GM21529 (cell line): ENCODE measurements at regions not wholly inside any gene's neighbourhood (a gene's known extent, or its start where the extent isn't known, plus 50 kb on each side); places are given as distances from the start of the nearest gene placed in this dataset.
"Not testable (repeated sequence)": the region's sequence is repeated elsewhere in the genome, so short reads cannot be mapped to it uniquely, and the experiment has no call there.

Experiments
- ATAC-seq: cut with Tn5 transposase; IDR thresholded peaks from one replicate; pipeline ENCODE4 v1.9.1; 2021; ENCODE audit not compliant: unreplicated experiment

DNA sequence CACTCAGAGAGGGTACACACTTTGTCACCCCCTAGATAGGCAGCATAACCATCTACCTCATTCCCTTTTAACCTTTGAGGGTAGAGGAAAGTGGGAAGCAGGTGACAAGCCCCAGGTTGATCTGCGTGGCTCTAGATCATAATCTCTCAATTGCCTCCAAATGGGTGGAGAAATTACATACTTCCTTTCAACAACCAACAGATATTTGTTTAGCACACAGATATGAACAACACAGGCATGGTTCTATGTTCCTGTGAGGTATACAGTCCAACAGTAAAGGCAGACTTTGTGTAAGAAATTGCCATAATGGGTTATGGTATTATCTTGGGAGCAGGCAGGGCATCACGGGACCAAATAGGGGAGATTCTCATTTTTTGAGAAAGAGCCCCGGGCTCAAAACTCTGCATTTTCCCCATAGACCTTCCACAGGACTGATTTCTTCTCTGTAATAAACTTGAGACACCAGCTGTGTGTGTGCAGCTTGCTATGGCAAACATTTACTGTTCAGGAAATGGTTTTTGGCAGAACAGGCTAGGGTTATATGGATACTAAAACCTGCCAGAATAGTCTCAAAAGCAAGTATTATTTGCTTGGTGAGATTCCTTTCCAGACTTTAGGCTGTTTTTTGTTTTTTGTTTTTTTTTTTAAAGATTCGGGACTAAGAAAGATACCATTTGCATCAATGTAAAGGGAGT lies 126.2 kb downstream of the CD164 start:
- no peak for ATAC-seq

DNA sequence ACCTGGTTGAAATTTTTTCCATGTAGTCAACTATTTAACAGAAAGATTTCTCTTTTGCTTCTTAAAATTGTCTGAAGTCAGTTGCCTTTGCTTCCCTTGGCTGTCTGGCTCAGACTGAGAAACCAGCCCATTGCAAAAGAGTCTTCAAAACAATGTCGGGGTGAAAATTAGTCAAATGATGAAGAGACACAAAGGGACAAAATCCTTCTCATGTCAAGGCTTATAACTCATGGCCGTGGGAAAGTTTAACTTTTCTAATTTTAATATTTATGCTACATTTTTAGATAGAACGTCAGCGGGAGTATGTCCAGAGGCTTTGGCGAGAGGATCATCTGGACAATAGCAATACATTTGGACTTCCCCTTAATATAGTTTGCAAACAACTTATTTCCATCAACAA lies 127.2 kb downstream of the CD164 start:
- no peak for ATAC-seq

DNA sequence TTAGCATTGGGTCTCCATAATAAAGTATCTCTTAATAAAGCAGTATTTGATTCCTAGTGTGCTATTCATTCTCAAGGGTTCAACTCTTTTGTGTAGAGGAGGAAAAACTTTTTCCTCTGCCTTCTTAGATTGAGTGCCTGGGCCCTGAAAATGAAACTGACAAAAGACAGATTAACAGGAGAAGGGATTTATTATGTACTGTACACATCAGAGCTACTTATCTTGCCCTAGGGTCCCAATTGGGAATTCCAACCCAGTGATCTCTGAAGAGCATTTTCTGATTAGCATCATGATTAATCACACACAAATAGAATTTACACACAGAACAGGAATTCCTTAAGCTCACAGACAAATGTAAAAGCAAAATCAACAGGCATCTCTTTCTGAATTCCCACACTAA lies 128.9 kb downstream of the CD164 start:
- no peak for ATAC-seq

DNA sequence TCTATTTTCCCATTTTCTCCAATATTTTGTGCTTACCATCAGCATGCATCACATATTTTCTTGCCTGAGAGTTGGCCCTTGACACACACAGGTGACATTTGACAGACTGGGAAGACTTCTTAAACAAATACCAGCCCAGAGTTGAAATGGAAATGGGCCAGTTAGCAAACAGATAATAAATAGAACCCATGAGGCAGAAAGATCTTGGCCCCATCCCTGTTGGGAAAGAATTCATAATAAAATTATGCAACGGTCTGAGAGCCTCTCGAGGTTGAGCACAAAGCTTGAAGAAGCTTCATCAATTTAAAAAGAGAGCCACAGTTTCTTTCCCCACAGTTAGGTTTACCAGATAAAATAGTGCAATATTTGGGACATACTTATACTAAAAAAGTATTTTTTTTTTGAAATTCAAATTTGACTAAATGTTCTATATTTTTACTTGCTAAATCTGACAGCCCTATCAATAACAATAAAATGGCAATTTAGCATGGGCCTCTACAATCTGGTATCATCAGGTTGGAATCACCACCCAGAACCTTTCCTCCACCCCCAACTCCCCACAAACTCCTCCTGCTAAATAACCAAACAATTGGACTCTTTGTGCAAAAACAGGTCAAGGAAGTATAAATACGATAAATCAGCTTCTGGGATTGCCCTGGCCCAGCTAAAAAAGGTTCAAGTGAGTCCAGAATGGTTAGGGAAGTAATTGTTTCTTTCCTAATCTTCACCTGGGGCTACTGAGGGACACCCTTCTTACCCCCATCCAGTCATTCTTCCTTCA lies 129.8 kb downstream of the CD164 start:
- ATAC-seq = no peak

DNA sequence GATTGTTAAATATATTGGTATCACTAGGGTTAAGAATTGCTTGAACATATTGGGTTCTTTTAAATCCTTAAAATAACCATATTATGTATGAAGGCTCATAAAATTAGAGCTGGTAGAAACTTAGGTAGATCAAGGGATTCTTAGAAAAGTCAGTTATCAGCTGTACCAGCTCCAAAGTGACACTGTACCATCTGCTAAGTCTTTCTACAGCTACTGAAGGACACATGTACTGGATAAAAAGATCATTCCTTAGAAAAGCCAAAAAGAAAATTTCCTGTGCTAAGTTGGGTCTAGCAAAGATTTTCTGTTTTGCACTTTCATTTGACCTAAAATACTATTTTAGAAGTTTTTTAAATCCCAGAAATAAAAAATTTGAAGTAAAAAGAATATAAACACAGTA lies 130.4 kb downstream of the CD164 start:
- no peak for ATAC-seq

DNA sequence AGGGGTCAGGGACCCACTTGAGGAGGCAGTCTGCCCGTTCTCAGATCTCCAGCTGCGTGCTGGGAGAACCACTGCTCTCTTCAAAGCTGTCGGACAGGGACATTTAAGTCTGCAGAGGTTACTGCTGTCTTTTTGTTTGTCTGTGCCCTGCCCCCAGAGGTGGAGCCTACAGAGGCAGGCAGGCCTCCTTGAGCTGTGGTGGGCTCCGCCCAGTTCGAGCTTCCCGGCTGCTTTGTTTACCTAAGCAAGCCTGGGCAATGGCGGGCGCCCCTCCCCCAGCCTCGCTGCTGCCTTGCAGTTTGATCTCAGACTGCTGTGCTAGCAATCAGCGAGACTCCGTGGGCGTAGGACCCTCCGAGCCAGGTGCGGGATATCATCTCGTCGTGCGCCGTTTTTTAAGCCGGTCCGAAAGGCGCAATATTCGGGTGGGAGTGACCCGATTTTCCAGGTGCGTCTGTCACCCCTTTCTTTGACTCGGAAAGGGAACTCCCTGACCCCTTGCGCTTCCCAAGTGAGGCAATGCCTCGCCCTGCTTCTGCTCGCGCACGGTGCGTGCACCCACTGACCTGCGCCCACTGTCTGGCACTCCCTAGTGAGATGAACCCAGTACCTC lies 131.6 kb downstream of the CD164 start:
- ATAC-seq = not testable (repeated sequence)

DNA sequence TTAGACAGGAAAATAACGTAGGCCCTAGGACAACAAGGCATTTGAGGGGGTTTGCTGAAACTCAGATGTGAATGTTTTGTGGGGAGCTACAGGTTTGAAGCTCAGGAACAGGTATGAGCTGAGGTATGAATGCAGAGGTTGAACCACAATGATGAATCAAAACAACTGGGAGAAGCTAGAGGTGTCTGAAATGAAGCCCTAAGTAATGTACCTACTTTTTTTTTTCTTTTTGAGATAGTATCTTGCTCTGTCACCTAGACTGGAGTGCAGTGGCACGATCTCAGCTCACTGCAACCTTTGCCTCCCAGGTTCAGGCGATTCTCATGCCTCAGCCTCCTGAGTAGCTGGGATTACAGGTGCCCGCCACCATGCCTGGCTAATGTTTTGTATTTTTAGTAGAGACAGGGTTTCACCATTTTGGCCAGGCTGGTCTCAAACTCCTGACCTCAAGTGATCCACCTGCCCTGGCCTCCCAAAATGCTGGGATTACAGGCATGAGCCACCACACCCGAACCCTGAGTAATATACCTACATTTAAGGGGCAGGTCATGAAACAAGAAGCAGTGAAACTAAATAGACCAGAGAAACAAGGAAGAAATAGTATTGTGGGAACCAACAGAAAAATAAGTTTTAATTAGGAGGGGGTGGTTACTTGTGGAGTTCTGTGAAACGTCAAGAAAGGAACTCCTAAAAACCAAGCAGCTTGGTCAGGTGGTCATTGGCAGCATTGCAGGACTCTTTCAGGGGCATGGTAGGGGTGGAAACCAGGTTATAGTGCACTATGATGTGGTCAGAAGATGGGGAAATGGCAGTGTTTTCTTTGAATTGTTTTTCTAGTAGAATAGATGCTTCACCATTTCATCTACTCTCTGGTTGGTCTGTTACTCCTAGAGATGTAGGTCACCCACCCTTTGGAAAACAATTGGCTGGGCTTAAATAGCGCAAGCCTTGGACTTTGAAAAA lies 138.1 kb downstream of the CD164 start:
- ATAC-seq = no peak

DNA sequence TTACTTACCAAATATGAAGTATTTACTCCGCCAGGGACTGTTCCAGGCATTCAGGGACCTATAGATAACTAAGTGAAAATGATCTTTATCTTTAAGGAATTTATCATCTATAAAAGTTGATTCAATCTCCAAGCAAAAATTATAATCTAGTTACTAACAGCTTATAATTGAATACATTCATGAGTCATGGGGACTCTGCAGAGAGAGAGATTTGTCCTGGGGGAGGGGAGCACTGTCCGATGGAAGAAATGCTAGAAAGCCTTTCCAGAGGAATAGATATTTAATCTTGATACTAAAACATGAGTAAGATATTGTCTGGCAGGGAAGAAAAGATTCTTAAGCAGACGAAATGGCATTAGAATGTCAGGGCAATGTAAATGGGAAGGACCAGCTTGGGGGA lies 139.3 kb downstream of the CD164 start:
- no peak for ATAC-seq

DNA sequence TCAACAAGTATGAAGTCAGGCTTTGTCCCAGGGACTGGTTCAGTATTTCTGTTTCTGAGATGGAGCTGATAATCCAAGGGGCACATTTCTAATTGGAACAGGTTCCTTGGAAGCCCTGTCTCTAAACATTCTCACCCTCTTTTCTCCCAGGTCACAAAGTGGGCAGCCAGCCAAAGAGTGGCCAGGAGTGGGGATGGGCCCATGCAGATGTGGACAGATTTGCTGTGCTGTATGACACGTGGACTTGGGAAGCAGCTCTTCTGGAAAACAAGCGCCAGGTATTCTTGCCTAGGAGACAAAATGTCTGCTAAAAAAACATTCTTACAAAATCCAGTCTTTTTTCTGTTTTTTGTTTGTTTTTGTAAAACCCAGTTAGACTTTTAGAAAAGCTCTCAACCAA lies 140.2 kb downstream of the CD164 start:
- ATAC-seq = no peak

DNA sequence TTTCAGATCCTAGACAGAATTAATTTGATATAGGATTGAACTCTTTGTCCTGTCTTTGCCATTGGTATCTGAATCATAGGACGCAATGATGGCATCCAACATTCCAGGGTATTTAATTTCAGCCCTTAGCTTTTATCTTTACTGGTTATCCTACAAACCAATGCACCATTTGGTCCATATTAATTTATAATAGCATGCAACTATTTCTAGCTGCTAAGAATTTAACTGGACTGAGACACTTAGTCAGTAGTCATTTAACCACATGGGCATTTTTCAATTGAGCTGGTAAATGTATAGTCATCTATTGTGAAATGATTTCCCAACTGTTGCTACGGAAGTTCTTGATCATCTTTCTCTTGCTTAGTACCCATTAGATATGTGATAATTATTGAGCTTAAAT lies 141.1 kb downstream of the CD164 start:
- no peak for ATAC-seq

DNA sequence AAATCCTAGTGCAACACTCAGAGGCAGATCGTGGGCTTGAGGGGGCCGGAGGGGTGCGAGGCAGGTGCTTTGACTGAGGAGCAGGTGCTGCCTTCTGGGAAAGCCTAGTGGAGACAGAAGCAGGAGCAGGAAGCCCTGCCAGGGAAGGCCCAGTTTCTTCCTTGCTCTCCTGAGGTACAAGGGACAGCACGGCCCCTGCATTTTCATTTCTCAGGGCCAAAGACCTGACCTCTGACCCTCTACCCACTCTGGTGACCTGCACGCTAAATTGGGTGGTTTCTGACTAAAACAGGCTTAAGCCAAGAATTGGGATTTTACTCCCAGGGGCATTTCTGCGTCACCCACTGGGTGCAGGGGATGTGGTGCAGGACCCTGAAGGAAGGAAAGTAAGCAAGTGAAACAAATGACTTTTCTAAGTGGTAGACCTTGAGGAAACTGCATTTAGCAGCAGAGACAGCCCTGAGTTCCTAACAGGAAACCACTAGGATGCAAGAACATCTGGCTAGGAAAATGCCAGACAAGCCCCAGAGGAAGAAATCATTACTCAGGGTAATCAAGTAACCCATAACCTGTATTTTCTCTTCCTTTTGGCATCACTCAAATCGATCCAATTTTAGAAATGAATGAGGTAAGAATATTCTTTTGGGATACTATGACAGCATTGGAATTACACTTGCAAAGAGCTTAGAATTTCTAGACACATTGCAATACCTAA lies 141.7 kb downstream of the CD164 start:
- no peak for ATAC-seq

DNA sequence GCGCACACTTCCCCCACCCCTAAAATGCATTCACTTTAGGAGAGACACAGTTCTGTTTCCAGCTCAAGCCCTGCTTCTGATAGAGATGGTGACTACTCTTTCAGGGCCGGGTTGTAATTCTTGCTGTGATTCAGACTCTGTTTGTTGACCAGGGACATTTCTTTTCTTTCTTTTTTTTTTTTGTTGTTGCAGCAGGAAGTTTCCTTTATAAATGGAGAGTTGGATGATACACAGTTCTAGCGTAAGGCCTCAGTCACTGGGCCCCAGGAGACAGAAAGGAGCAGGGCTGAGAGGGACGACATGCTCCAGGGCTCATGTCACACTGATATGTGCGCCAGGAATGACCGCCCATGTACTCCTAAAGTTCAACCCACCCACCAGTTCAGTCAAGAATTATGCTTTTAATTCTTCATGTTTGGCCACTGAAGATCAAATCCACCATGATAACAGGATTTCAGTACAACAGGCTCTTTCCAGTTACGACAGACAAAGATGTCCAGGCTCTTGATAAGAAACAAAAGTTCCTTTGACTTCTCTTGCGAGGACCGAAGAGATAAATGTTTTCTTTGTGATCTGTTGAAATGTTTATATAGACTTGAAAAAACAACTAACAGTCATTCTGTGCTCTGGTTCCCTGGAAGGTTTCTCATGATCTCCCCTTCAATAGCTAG lies 142.5 kb downstream of the CD164 start:
- no peak for ATAC-seq

DNA sequence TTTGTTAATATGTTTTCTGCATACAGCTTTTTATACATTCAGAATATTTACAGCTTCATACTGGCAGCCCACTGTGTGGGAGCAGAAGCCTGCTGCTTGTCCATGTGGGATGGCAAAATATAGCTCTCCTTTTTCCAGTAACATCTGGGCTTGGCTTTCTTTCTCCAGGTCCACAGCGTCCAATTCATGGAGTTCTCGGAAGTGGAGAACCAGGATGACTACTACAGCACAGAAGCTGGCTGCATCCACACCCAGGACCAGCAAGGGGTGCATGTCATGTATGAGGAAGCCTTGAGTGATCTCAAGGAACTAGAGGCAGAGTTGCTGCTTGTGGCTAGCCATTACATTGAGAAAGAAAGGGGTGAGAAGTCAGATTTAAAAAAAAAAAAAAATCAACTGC lies 143.1 kb downstream of the CD164 start:
- no peak for ATAC-seq

DNA sequence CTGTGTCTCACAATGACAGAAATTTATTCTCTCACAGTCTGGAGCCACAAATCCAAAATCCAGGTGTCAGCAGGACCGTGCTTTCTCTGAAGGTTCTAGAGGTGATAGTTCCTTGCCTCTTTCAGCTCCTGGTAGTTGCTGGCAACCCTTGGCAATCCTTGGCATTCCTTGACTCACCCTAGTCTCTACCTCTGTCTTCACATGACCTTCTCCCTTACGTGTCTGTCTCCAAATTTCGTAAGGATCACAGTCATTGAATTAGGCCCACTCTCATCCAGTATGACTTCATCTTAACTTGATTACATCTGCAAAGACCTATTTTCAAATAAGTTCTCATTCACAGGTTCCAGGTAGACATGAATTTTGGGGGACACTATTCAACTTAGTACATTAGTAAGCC lies 143.1 kb downstream of the CEP57L1 start:
- ATAC-seq = no peak

DNA sequence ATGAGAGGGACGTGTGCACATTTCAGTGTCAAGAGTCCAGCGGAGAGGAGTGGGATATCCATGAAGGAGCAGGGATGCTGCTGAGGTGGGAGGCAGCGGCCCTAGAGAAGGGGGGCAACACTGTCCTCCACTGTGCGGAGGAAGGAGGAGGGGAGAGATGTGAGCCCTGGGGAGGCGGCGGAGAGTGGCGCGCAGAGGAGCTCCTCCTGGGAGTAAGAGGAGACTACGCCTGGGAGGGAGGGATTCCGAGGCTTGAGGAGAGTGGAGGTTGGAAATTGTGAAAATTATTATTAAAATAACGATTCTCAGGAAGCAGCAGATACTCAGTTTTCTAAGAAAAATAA lies 142.7 kb downstream of the CEP57L1 start:
- no peak for ATAC-seq

DNA sequence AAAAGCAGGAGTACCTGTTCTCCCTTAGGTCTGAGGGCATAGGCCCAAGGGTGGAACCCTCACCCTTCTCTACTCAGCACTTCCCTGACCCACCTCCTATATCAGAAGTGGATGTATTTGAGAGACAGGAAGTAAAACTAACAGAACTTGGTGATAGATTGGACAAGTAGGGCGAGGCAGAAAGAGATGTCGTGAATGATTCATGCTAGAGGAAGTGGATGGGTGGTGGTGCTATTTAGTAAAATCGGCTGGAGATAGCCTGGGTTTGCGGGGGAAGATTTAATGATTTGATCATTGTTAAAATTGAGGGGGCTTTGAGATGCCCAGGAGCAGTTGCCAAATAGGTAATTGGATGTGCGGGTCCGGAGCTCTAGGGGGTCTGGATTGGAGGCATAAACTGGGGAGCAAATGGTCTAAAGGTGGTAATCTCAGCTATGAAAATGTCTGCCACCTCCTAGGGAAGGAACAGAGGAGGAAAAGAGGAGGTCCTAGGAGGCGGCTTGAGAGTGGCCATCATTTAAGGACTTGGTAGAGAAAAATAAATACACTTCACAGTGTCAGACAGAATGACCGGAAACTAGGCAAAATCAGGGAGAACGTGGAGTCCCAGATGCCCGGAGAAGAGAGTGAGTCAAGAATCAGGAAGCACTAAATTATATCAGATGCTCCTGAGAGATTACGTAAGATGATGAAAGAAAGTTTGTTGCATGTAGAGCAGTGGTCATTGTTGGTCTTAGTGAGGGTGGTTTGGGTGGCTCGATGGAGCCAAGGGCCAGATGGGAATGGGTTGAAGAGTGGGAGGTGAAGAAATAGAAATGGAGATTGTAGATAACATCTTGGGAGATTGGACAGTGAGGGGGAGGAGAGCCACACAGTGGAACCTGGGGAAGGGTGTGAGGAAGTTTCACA lies 142.0 kb downstream of the CEP57L1 start:
- ATAC-seq = no peak

DNA sequence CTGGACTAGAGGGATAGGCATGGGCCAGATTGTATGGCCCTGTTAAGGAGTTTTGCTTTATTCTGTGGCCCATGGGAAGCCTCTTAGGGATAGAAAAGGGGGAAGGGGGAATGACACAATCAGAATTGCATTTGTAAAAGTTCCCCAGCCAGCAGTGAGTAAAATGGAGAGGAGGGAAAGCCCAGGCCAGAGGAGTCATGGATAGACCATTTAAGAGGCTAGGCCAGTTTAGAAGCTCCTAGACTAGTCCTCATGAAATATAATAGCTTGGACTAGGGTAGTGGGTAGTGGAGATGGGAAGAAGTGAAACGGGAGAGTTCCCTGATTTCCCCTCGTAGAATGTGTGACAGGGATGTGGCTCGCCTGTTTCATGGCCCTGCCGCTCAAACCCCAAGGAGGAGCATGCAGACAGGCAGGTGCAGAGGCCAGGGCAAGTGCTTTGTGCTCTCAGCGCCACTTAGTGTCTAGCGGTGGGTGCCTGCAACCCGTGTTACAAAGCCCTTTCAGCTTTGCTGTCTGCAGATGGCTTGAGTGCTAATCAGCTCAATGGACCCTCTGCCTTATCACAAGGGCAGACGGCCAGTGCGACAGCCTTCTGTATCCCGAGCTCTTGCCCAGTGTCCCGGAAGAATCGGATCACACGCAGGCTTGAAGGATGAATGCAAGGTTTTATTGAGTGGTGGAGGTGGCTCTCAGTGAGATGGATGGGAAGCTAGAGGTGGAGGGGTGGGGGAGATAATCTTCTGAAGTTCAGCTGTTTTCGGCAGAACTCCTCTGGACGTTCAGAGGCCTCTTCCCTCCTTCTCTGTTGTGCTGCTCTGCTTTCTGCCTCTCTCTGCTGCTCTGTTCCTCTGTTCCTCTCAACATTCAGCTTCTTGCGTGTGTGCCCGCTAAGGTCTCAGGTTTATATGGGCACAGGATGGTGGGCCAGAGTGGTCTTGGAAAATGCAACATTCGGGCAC lies 141.1 kb downstream of the CEP57L1 start:
- no peak for ATAC-seq

DNA sequence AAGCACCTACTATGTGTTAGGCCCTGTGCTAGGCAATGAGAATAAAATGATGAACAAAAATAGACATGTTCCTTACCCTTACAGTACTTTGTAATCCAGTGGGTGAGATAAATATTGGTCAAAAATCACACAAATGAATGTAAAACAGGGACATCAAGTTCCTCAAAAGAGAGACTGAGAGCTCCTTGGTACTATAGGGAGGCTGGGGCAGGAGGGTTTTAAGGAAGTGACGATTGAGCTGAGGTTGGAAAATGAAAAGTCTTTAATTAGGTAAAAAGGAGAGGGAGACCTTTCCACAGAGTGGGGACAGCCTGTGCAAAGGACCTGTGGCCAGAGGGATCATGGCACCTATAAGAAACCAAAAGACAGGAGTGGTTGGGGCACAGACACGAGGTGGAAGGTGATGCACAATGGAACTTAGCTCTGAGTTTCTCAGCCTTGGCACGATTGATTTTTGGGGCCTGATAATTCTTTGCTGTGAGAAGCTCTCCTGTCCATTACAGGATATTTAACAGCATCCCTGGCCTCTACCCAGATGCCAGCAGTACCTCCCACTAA lies 140.3 kb downstream of the CEP57L1 start:
- no peak for ATAC-seq
